ENCODE measurements at regions not wholly inside any gene's neighbourhood (a gene's known extent, or its start where the extent isn't known, plus 50 kb on each side); places are given as distances from the start of the nearest gene placed in this dataset.
"Not testable (repeated sequence)": the region's sequence is repeated elsewhere in the genome, so short reads cannot be mapped to it uniquely, and the experiment has no call there.

GRCh38 chr10:123378302-123378701, 224.1 kb downstream of the BUB3 start:
- DNase-seq (ENCODE audit: low read depth in 2 of 2) = no peak

GRCh38 chr10:123379156-123379555, 225.0 kb downstream of the BUB3 start:
- no peak for DNase-seq (ENCODE audit: low read depth in 2 of 2)

GRCh38 chr10:123380491-123381085, 226.4 kb downstream of the BUB3 start:
- DNase-seq (ENCODE audit: low read depth in 2 of 2) = no peak

GRCh38 chr10:123381224-123381623, 227.0 kb downstream of the BUB3 start:
- DNase-seq (ENCODE audit: low read depth in 2 of 2) = no peak

GRCh38 chr10:123382491-123382890, 228.3 kb downstream of the BUB3 start:
- DNase-seq (ENCODE audit: low read depth in 2 of 2) = no peak

- DNase-seq (ENCODE audit: low read depth in 2 of 2) = no peak
Observed at GRCh38 chr10:123385508-123386080, 231.4 kb downstream of the BUB3 start.

GRCh38 chr10:123389520-123389919, 235.3 kb downstream of the BUB3 start:
- DNase-seq (ENCODE audit: low read depth in 2 of 2) = no peak

DNA sequence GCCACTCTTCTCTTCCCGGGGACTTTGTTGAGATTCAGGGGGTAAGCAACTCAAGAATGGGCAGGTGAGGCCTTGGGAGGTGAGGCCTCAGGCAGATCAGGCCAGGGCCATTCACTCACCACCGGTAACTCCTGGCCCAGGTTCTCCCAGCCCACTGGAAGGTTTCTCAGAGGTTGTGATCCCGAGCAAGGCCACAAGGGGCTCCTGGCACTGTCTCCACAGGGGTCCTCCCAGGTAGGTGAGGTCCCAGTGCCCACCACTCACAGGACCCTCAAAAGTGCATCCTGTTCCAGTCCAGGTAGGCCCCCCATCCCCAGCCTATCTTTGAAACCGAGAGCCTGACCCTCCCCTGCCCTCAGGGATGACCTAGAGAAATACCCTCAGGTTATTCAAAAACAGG, 236.1 kb downstream of the BUB3 start:
- DNase-seq (ENCODE audit: low read depth in 2 of 2) = no peak

- DNase-seq (ENCODE audit: low read depth in 2 of 2) = no peak
Observed at GRCh38 chr10:123390874-123391273, 236.7 kb downstream of the BUB3 start.

- no peak for DNase-seq (ENCODE audit: low read depth in 2 of 2)
Observed at GRCh38 chr10:123391275-123392028, 237.2 kb downstream of the BUB3 start.

DNA sequence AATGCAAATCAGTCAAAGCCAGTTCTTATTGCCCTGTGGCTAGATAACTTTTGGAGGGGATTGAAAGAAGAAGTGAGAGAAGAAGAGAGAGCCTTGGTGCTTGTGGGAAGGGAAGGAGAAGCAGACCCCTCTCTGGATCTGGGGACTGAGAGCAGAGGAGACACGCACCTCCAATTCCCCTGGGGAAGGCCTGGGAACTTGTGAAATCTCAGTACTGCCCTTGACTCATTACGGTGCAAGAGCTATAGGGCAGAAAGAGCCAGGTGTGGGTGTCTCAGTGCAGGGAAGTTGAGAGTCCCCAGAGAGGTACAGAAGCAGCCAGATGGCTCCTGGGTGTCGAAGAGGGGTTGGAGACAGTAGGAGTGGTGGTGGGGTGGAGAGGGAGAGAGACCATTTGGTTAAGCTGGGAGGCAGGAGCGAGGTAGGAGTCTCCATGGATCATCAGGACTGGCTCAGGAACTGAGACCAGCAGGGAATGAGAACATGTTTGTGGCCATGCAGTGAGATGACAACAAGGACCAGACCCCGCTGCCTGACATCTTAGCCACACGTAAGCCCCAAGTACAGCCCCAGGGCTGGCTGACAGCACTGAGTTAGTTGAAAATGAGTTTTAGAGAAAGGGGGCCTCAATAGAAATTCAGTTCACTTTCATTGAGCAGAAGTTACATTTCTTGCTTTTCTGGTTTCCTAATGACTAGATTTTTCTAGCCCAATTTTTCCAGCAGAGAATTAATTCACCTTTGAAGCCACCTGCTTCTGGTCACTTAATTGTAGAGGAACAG, 238.2 kb downstream of the BUB3 start:
- no peak for DNase-seq (ENCODE audit: low read depth in 2 of 2)

DNA sequence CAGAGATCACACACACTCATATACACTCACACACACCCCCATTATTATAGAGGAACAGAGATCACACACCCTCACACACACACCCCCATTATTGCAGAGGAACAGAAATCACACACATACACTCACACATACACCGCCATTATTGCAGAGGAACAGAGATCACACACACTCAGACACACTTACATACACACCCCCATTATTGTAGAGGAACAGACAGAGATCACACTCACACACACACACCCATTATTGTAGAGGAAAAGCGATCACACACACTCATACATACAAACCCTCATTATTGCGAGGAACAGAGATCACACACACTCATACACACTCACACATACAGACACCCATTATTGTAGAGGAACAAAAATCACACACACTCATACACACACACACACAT, 239.0 kb downstream of the BUB3 start:
- DNase-seq (ENCODE audit: low read depth in 2 of 2) = no peak

GRCh38 chr10:123394382-123394781, 240.2 kb downstream of the BUB3 start:
- DNase-seq (ENCODE audit: low read depth in 2 of 2) = no peak

GRCh38 chr10:123395234-123395633, 241.0 kb downstream of the BUB3 start:
- not testable (repeated sequence) for DNase-seq (ENCODE audit: low read depth in 2 of 2)

- DNase-seq (ENCODE audit: low read depth in 2 of 2) = no peak
Observed at GRCh38 chr10:123395906-123396305, 241.7 kb downstream of the BUB3 start.

GRCh38 chr10:123398180-123398591, 244.0 kb downstream of the BUB3 start:
- DNase-seq (ENCODE audit: low read depth in 2 of 2) = no peak

DNA sequence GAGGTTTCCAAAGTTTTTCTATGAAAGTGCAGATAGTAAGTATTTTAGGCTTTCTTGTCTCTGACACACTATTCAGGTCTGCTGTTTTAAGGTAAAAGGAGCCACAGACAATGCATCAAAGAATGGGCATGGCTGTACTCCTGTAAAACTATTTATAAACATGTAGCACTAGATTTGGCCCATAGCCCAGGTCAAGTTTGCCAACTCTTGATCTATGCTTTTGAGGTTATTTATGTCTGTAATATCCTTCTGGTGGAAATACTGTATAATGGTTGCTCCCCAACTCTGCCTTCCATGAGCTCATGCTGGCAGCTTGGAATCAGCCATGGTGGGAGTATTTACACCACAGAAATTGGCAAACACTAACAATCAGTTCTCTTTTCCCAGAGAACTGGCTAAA, 244.6 kb downstream of the BUB3 start:
- DNase-seq (ENCODE audit: low read depth in 2 of 2) = no peak

DNA sequence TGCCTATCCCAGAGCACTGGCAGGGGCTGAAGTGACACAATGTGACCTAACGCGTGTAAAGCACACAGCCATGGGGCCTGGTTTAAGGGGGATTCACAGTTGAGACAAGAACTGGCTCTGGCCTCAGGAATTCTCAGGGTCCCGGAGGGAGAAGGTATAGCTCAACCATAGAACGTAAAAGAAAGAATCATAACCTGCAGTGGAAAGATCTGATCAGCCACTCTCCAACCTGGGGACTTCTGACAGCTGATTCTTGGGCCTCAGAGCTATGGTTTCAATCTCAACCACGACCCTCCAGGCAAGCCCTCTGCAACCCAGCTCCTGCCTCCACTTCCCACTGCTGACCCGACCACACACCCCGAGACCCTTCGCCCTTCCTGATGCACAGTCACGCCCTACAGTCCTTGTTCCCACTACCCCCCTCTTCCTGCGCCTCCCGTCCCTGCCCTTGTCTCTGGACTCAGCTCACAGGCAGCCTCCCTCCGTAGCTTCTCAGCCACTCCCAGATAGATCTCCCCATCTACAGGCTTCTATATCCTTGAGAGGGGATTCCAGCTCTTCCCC, 245.2 kb downstream of the BUB3 start:
- no peak for DNase-seq (ENCODE audit: low read depth in 2 of 2)

DNA sequence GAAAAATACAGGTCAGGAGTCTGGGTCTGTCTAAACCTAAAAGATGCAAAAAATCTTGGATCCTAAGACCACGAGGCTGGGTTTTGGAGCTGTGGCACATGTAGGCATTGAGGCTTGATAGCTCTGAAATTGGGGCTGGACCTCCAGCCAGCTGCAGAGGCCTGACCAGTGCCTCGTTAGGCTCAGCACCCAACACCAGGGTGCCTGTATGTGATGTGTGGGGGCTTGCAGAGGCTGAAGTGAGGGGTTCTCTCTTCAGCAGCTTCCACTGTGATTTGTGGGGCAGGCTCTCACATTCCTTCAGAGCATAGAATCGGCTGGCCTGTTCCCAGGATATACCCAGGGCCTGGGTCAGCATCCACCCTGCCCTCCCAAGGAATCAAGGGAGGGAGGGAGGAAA, 247.8 kb downstream of the BUB3 start:
- no peak for DNase-seq (ENCODE audit: low read depth in 2 of 2)

- no peak for DNase-seq (ENCODE audit: low read depth in 2 of 2)
Observed at GRCh38 chr10:123402656-123403055, 248.5 kb downstream of the BUB3 start.

DNA sequence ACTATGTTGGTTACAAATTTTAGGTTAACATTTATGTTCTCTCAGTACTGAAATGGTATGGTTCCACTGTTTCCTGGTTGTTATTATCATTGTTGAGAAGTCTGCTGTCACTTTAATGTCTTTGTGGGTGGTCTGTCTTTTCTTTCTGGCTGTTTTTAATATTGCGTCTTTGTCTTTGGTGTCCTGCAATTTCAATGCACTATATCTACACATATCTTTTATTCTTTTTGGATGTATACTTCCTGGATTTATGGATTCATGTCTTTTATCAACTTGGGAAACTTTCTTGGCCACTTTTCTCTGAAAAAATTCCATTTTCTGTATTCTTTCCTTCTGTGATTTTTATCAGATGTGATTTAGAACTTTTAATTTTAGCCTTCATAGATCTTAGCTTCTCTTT, 250.2 kb downstream of the BUB3 start:
- no peak for DNase-seq (ENCODE audit: low read depth in 2 of 2)

DNA sequence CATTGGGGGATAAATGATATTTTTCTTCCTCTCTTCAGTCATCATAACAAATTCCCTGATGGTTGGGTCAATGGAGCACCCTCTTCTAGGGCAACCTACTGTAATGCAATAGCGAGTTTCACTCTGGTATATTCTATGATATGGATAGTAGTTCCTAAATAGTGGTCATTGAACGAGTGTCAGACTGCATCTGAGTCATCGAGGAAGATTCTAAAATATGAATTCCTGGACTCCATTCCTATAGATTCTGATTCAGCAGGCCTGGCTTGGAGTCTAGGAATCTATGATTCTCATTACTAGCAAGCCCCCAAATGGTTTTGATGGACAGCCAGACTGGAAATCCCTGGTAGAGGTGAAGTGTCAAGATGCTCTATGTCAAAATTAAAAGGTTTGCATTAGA, 254.5 kb downstream of the BUB3 start:
- no peak for DNase-seq (ENCODE audit: low read depth in 2 of 2)

Data from activated CD4-positive, alpha-beta T cell treated with anti-CD3 and anti-CD28 coated beads for 24 hours (primary cell).